Upper lobe of left lung (tissue), 6 donors: ENCODE measurements at regions not wholly inside any gene's neighbourhood (a gene's known extent, or its start where the extent isn't known, plus 50 kb on each side); places are given as distances from the start of the nearest gene placed in this dataset.

Experiments used
- ATAC-seq, 2 donors: fragments of 200-7000 bp; cut with Tn5 transposase; one replicate each; pipeline ENCODE4 v1.9.1; 2022; ENCODE audit warnings: mild to moderate bottlenecking in 2 of 2, moderate library complexity in 2 of 2; ENCODE audit not compliant: low FRiP score in 2 of 2
- DNase-seq, 2 donors: peaks; one replicate each; pipeline ENCODE4 v3.0.0-alpha.2; 2019 to 2020
- H3K27ac ChIP-seq, 4 donors: fragments of 200-600 bp; sonication (generic); one replicate each; pipeline ENCODE4 v1.5.1; 2016 to 2019
- H3K27me3 ChIP-seq, 4 donors: fragments of 200-600 bp; sonication (generic); one replicate each; pipeline ENCODE4 v1.5.1; 2017 to 2019
- H3K36me3 ChIP-seq, 4 donors: fragments of 200-600 bp; sonication (generic); one replicate each; pipeline ENCODE4 v1.5.1; 2016 to 2019
- H3K4me1 ChIP-seq, 4 donors: fragments of 200-600 bp; sonication (generic); one replicate each; pipeline ENCODE4 v1.5.1; 2018 to 2019
- H3K4me3 ChIP-seq, 4 donors: fragments of 200-600 bp; sonication (generic); one replicate each; pipeline ENCODE4 v1.5.1; 2017 to 2019; ENCODE audit warnings: mild to moderate bottlenecking in 2 of 4, moderate library complexity in 1 of 4
- H3K9me3 ChIP-seq, 4 donors: fragments of 200-600 bp; sonication (generic); one replicate each; pipeline ENCODE4 v1.5.1; 2018 to 2019
- CTCF ChIP-seq, 6 experiments: fragments of 450-650 bp in 4 of 6; fragments of 200-600 bp in 2 of 6; sonication (generic) in 2 of 6; IDR thresholded peaks; one replicate each; pipeline ENCODE4 v1.5.1; 2016 to 2019; ENCODE audit warnings: antibody characterized with exemption in 6 of 6
- EP300 ChIP-seq, 4 donors: sonication (generic); formaldehyde crosslinking; IDR thresholded peaks; one replicate each; pipeline ENCODE4 v1.5.1; 2017; ENCODE audit warnings: antibody characterized with exemption in 4 of 4, control low read depth in 2 of 4
- POLR2A ChIP-seq, 4 donors: fragments of 450-650 bp; IDR thresholded peaks; one replicate each; pipeline ENCODE4 v1.5.1; 2016 to 2017; ENCODE audit warnings: antibody characterized with exemption in 4 of 4, mild to moderate bottlenecking in 2 of 4
- POLR2AphosphoS5 ChIP-seq, 2 donors: sonication (generic); formaldehyde crosslinking; IDR thresholded peaks; one replicate each; pipeline ENCODE4 v1.5.1; 2017; ENCODE audit warnings: antibody characterized with exemption in 2 of 2
- WGBS, 2 donors: methylation state at CpG; one replicate each; pipeline ENCODE4 v1.1.5; 2017 to 2018; 5-methylcytosine and 5-hydroxymethylcytosine counted together
- donor health status: DM: no; HTN: no; CAD: no; lungs with moderate emphysema.
- donor health status: DM: no; HTN: yes; CAD: no; lungs with severe emphysema.

GRCh38 chr2:41319437-41319836 is 728.4 kb upstream of the PKDCC start:
- no peak for ATAC-seq
- no peaks in the 10 kb centered on the region for H3K36me3 ChIP-seq
- WGBS, 2 donors, result 83 to 86% methylated on average over 6 of the region's 6 CpGs

GRCh38 chr2:41320491-41320890 is 727.3 kb upstream of the PKDCC start:
- no peak for TF ChIP-seq EP300 (IDR thresholded peaks at IDR 0.05)
- TF ChIP-seq POLR2AphosphoS5 (IDR thresholded peaks at IDR 0.05), result no peak
- no peak for TF ChIP-seq CTCF (IDR thresholded peaks at IDR 0.05)
- no peak for TF ChIP-seq POLR2A (IDR thresholded peaks at IDR 0.05)
- ATAC-seq (no peak), DNase-seq (no peak)
- Histone ChIP-seq H3K36me3 (no peaks in the 10 kb centered on the region), H3K27ac (no peak overlapping the region), H3K9me3 (no peaks in the 10 kb centered on the region), H3K4me3 (no peak overlapping the region), H3K27me3 (no peaks in the 10 kb centered on the region), H3K4me1 (no peaks in the 10 kb centered on the region)
- 72 to 82% methylated on average over 5 of the region's 5 CpGs for WGBS, 2 donors

More at GRCh38 chr2:41319437-41319836, 728.4 kb upstream of the PKDCC start:
- Histone ChIP-seq H3K27ac (no peak overlapping the region), H3K4me1 (no peaks in the 10 kb centered on the region), H3K9me3 (no peaks in the 10 kb centered on the region), H3K4me3 (no peak overlapping the region), H3K27me3 (no peaks in the 10 kb centered on the region)
- no peak for DNase-seq
- TF ChIP-seq POLR2A (IDR thresholded peaks at IDR 0.05) (no peak), EP300 (IDR thresholded peaks at IDR 0.05) (no peak), POLR2AphosphoS5 (IDR thresholded peaks at IDR 0.05) (no peak), CTCF (IDR thresholded peaks at IDR 0.05) (no peak)

- H3K27ac ChIP-seq, result no peak overlapping the region
- H3K36me3 ChIP-seq, result no peaks in the 10 kb centered on the region
- TF ChIP-seq POLR2AphosphoS5 (IDR thresholded peaks at IDR 0.05), result no peak
- no peak for TF ChIP-seq EP300 (IDR thresholded peaks at IDR 0.05)
- TF ChIP-seq CTCF (IDR thresholded peaks at IDR 0.05), result no peak
- TF ChIP-seq POLR2A (IDR thresholded peaks at IDR 0.05), result no peak
- no peak overlapping the region for H3K4me3 ChIP-seq
- H3K4me1 ChIP-seq, result no peaks in the 10 kb centered on the region
- no peaks in the 10 kb centered on the region for H3K9me3 ChIP-seq
- DNase-seq (no peak), ATAC-seq (no peak)
- H3K27me3 ChIP-seq, result no peaks in the 10 kb centered on the region
Observed at GRCh38 chr2:41321351-41321750, 726.5 kb upstream of the PKDCC start.

GRCh38 chr2:41326851-41327250 is 721.0 kb upstream of the PKDCC start:
- Histone ChIP-seq H3K27me3 (no peaks in the 10 kb centered on the region), H3K27ac (no peak overlapping the region), H3K9me3 (no peaks in the 10 kb centered on the region), H3K36me3 (no peaks in the 10 kb centered on the region), H3K4me3 (no peak overlapping the region), H3K4me1 (no peaks in the 10 kb centered on the region)
- TF ChIP-seq EP300 (IDR thresholded peaks at IDR 0.05) (no peak), CTCF (IDR thresholded peaks at IDR 0.05) (no peak)
- ATAC-seq (no peak), DNase-seq (no peak)
- 40 to 54% methylated on average over 2 of the region's 2 CpGs for WGBS, 2 donors

- 60 to 91% methylated on average over 3 of the region's 3 CpGs for WGBS, 2 donors
- Histone ChIP-seq H3K9me3 (no peaks in the 10 kb centered on the region), H3K27ac (no peak overlapping the region), H3K36me3 (no peaks in the 10 kb centered on the region), H3K27me3 (no peaks in the 10 kb centered on the region), H3K4me1 (no peaks in the 10 kb centered on the region), H3K4me3 (no peak overlapping the region)
- DNase-seq, result no peak
- TF ChIP-seq CTCF (IDR thresholded peaks at IDR 0.05), result no peak
- TF ChIP-seq POLR2AphosphoS5 (IDR thresholded peaks at IDR 0.05), result no peak
- TF ChIP-seq EP300 (IDR thresholded peaks at IDR 0.05), result no peak
- TF ChIP-seq POLR2A (IDR thresholded peaks at IDR 0.05), result no peak
- ATAC-seq, result no peak
Observed at GRCh38 chr2:41329040-41329439, 718.8 kb upstream of the PKDCC start.
